ENCODE measurements at regions not wholly inside any gene's neighbourhood (a gene's known extent, or its start where the extent isn't known, plus 50 kb on each side); places are given as distances from the start of the nearest gene placed in this dataset.

DNA sequence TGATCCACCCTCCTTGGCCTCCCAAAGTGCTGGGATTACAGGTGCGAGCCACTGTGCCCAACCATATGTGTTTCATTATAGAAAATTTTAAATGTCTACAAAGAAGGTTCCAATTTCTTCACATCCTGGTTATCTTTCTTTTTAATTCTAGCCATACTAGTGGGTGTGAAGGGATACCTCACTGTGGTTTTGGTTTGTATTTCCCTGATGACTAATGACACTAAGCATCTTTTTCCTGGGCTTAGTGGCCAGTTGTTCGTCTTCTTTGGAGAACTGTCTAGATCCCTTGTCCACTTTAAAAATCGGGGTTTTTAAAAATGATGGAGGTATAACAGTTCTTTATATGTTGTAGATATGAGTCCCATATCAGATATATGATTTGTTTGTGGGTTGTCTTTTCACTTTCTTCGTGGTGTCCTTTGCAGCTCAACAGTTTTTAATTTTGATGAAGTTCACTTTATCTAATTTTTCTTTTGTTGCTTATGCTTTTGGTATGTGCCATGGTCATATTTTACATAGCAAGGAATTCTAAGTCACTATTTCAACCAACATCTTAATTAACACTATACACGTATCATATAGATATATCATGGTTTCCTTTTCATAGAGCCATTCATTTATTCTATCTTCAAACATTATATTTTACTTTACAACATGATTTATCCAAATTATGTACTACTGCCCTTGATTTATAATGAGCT is 135.0 kb upstream of the RIOK3 start:
- DNase-seq (ENCODE audit: low read depth, low spot score), result no peak
- H3K9me3 ChIP-seq (ENCODE audit: control insufficient read depth, insufficient read depth, low read length), result peaks cover 8% of the 10 kb centered on the region
- ChIA-PET POLR2A (interaction anchor here (0.6 kb wide), 1 partner anchor 27 kb away, joined by 4 read pairs; no protein-coding TSS in a partner anchor), CTCF (no interaction called here)
- H3K4me3 ChIP-seq (ENCODE audit: low read depth, low read length), result no peak overlapping the region
- H3K27ac ChIP-seq (ENCODE audit: low read depth, low read length), result no peak overlapping the region
- no peaks in the 10 kb centered on the region for H3K27me3 ChIP-seq (ENCODE audit: control insufficient read depth, insufficient read depth, low read length)
- TF ChIP-seq, protein P1, sequence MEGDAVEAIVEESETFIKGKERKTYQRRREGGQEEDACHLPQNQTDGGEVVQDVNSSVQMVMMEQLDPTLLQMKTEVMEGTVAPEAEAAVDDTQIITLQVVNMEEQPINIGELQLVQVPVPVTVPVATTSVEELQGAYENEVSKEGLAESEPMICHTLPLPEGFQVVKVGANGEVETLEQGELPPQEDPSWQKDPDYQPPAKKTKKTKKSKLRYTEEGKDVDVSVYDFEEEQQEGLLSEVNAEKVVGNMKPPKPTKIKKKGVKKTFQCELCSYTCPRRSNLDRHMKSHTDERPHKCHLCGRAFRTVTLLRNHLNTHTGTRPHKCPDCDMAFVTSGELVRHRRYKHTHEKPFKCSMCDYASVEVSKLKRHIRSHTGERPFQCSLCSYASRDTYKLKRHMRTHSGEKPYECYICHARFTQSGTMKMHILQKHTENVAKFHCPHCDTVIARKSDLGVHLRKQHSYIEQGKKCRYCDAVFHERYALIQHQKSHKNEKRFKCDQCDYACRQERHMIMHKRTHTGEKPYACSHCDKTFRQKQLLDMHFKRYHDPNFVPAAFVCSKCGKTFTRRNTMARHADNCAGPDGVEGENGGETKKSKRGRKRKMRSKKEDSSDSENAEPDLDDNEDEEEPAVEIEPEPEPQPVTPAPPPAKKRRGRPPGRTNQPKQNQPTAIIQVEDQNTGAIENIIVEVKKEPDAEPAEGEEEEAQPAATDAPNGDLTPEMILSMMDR (IDR thresholded peaks at IDR 0.05; ENCODE audit: low read depth, low read length), result no peak

DNA sequence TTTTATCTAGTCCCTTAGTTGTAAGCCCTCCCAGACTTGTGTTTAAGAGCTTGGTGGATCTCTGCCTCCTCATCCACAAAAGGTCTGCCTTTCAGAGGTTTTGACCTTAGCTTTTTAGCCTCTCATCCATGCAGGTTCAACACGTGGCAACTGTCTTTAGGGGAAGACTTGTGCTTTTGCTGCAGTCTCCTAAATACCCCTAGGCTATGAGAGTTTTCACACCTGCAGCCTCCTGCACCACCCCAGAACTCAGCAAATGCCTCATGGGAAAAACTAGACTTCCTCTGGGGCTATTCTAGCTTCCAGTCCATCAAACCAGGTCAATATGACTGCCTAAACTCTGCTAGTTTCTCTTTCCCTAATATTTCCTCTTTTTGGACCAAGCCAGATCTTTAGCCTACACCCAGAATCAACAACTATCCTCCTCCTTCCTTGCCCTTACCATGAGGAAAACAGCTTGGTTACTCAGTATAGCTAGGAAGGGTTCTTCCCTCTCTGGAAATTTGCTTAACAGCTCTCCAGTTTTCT is 132.3 kb upstream of the RIOK3 start:
- CTCF ChIA-PET, result interaction anchor here (0.7 to 1.1 kb wide), 3 partner anchors 9 to 189 kb away, joined by 3 to 5 read pairs (median 3); no protein-coding TSS in a partner anchor
- no peak for DNase-seq (ENCODE audit: low read depth, low spot score)
- TF ChIP-seq, protein P1 (IDR thresholded peaks at IDR 0.05; ENCODE audit: low read depth, low read length), result no peak

DNA sequence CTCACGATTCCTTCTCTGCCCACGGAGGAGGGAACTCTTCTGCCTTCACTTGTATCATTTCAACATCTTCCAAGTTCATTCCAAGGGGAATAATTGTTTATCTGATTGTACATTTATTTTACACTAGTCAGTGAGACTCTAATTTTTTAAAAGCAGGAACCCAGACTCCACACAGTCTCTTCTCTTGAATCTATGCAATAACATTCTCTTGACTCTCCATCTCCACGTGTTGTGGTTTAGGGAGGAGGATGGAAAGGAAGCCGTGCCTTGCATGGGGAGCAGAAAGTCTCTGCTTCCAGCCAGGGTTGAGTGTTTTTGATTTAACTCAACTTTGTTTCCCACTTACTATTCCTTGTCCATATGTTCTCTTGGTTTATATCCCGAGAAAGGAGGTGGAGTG is 131.1 kb upstream of the RIOK3 start:
- Histone ChIP-seq H3K9me3 (ENCODE audit: control insufficient read depth, insufficient read depth, low read length) (no peaks in the 10 kb centered on the region), H3K4me3 (ENCODE audit: low read depth, low read length) (no peak overlapping the region), H3K27ac (ENCODE audit: low read depth, low read length) (no peak overlapping the region), H3K27me3 (ENCODE audit: control insufficient read depth, insufficient read depth, low read length) (no peaks in the 10 kb centered on the region)
- TF ChIP-seq, protein P1 (IDR thresholded peaks at IDR 0.05; ENCODE audit: low read depth, low read length), result no peak
- ChIA-PET POLR2A (interaction anchor here (0.5 kb wide), 1 partner anchor 12 kb away, joined by 3 read pairs; no protein-coding TSS in a partner anchor), CTCF (interaction anchor here (1.1 kb wide), 1 partner anchor 90 kb away, joined by 3 read pairs; no protein-coding TSS in a partner anchor)
- DNase-seq (ENCODE audit: low read depth, low spot score), result no peak

More for the DNA sequence above, 132.3 kb upstream of the RIOK3 start:
- H3K27me3 ChIP-seq (ENCODE audit: control insufficient read depth, insufficient read depth, low read length), result no peaks in the 10 kb centered on the region
- H3K27ac ChIP-seq (ENCODE audit: low read depth, low read length), result no peak overlapping the region
- no peaks in the 10 kb centered on the region for H3K9me3 ChIP-seq (ENCODE audit: control insufficient read depth, insufficient read depth, low read length)
- POLR2A ChIA-PET, result interaction anchor here (0.5 kb wide), 1 partner anchor 34 kb away, joined by 3 read pairs; no protein-coding TSS in a partner anchor
- no peak overlapping the region for H3K4me3 ChIP-seq (ENCODE audit: low read depth, low read length)

DNA sequence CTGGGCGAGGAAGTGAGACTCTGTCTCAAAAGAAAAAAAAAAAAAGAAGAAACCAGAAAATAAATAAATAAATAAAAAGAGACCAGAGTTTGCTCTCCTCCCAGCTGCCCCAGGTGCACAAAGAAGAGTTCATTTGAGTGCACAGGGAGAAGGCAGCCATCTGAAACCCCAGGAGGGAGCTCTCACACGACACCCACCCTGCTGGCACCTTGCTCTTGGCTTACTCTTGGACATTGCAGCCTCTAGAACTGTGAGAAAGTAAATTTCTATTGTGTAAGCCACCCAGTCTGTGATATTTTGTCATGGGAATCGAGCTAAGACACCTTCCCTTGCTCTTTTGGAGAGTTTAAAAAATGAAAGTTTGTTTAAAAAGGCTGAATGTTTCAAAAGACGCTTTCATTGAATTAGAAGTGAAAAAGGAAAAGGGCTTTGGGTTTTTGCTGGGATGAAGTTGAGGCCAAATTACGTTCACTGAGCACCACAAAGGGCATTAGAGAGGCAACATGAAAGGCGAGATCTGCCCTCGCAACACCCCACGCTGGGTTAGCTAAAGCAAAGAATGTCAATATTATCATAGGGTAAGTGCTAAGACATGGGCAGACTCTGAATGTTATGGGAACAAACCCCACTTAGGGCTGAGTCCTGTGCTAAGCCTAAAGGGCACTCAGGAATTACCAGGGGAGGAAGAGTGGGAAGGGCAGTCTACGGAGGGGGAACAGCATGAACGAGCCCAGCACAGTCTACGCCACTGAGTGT is 128.9 kb upstream of the RIOK3 start:
- H3K27ac ChIP-seq (ENCODE audit: low read depth, low read length), result no peak overlapping the region
- POLR2A ChIA-PET, result no interaction called here

More for the DNA sequence above, 128.9 kb upstream of the RIOK3 start:
- Histone ChIP-seq H3K4me3 (ENCODE audit: low read depth, low read length) (no peak overlapping the region), H3K9me3 (ENCODE audit: control insufficient read depth, insufficient read depth, low read length) (no peaks in the 10 kb centered on the region), H3K27me3 (ENCODE audit: control insufficient read depth, insufficient read depth, low read length) (no peaks in the 10 kb centered on the region)
- no peak for DNase-seq (ENCODE audit: low read depth, low spot score)
- CTCF ChIA-PET, result no interaction called here
- TF ChIP-seq, protein P1 (IDR thresholded peaks at IDR 0.05; ENCODE audit: low read depth, low read length), result no peak

Data from AG04450 (cell line).